ENCODE measurements at regions not wholly inside any gene's neighbourhood (a gene's known extent, or its start where the extent isn't known, plus 50 kb on each side); places are given as distances from the start of the nearest gene placed in this dataset.

- in situ Hi-C loops (cut with MboI; ENCODE audit: low pct_ligation_motif_present in 1 of 4, low pct_unique_long_range_greater_than_20kb in 1 of 4, low sequenced_read_pairs in 3 of 4) (no loop called here), intact Hi-C loops (cut with DNase I; ENCODE audit: low total_unique reads) (no loop called here)
- no peaks in the 10 kb centered on the region for H3K27me3 ChIP-seq
- no peak overlapping the region for H3K27ac ChIP-seq
- no peaks in the 10 kb centered on the region for H3K4me1 ChIP-seq
- no peak overlapping the region for H3K4me3 ChIP-seq
- no peaks in the 10 kb centered on the region for H3K36me3 ChIP-seq
- H3K9me3 ChIP-seq: no peaks in the 10 kb centered on the region
- no peak for TF ChIP-seq POLR2A (IDR thresholded peaks at IDR 0.05)
- no peak for TF ChIP-seq CTCF (IDR thresholded peaks at IDR 0.05)
- TF ChIP-seq EP300 (IDR thresholded peaks at IDR 0.05; ENCODE audit: low read depth): no peak
- TF ChIP-seq POLR2AphosphoS5 (IDR thresholded peaks at IDR 0.05): no peak
- no peak for DNase-seq
- 55 to 76% methylated on average over 2 of the region's 2 CpGs for WGBS, 2 donors (ENCODE audit: low coverage in 1 of 2)
These were observed 239.1 kb upstream of the NCAM1 start for GRCh38 chr11:112722148-112722547.

- in situ Hi-C loops (cut with MboI; ENCODE audit: low pct_ligation_motif_present in 1 of 4, low pct_unique_long_range_greater_than_20kb in 1 of 4, low sequenced_read_pairs in 3 of 4) (no loop called here), intact Hi-C loops (cut with DNase I; ENCODE audit: low total_unique reads) (no loop called here)
- WGBS, 2 donors (ENCODE audit: low coverage in 1 of 2): 65 to 83% methylated on average over 2 to 4 of the region's 4 CpGs
- no peak for DNase-seq
- H3K27me3 ChIP-seq: no peaks in the 10 kb centered on the region
- H3K4me3 ChIP-seq: no peak overlapping the region
- H3K9me3 ChIP-seq: no peaks in the 10 kb centered on the region
- no peaks in the 10 kb centered on the region for H3K4me1 ChIP-seq
- TF ChIP-seq EP300 (IDR thresholded peaks at IDR 0.05; ENCODE audit: low read depth) (no peak), CTCF (IDR thresholded peaks at IDR 0.05) (no peak), POLR2AphosphoS5 (IDR thresholded peaks at IDR 0.05) (no peak), POLR2A (IDR thresholded peaks at IDR 0.05) (no peak)
- H3K36me3 ChIP-seq: no peaks in the 10 kb centered on the region
- H3K27ac ChIP-seq: no peak overlapping the region
These were observed 238.3 kb upstream of the NCAM1 start for GRCh38 chr11:112722876-112723275.

- in situ Hi-C loops (cut with MboI; ENCODE audit: low pct_ligation_motif_present in 1 of 4, low pct_unique_long_range_greater_than_20kb in 1 of 4, low sequenced_read_pairs in 3 of 4): no loop called here
- H3K27me3 ChIP-seq: no peaks in the 10 kb centered on the region
- intact Hi-C loops (cut with DNase I; ENCODE audit: low total_unique reads): no loop called here
- no peaks in the 10 kb centered on the region for H3K4me1 ChIP-seq
- no peak for DNase-seq
- H3K36me3 ChIP-seq: no peaks in the 10 kb centered on the region
- 72 to 73% methylated on average over 10 to 13 of the region's 13 CpGs for WGBS, 2 donors (ENCODE audit: low coverage in 1 of 2)
- no peak overlapping the region for H3K27ac ChIP-seq
- no peak for TF ChIP-seq CTCF (IDR thresholded peaks at IDR 0.05)
- TF ChIP-seq POLR2A (IDR thresholded peaks at IDR 0.05): no peak
- TF ChIP-seq POLR2AphosphoS5 (IDR thresholded peaks at IDR 0.05): no peak
- no peak for TF ChIP-seq EP300 (IDR thresholded peaks at IDR 0.05; ENCODE audit: low read depth)
- H3K4me3 ChIP-seq: no peak overlapping the region
- no peaks in the 10 kb centered on the region for H3K9me3 ChIP-seq
These were observed 237.3 kb upstream of the NCAM1 start for GRCh38 chr11:112723676-112724495.

GRCh38 chr11:112724496-112724790 lies 236.8 kb upstream of the NCAM1 start:
- no peak for DNase-seq
- WGBS, 2 donors (ENCODE audit: low coverage in 1 of 2): 64% methylated on average over 4 of the region's 4 CpGs; no CpG with 5 or more reads in 1 of the 2 donors
- Histone ChIP-seq H3K4me1 (no peaks in the 10 kb centered on the region), H3K27ac (no peak overlapping the region), H3K27me3 (no peaks in the 10 kb centered on the region), H3K4me3 (no peak overlapping the region), H3K36me3 (no peaks in the 10 kb centered on the region), H3K9me3 (no peaks in the 10 kb centered on the region)
- intact Hi-C loops (cut with DNase I; ENCODE audit: low total_unique reads) (no loop called here), in situ Hi-C loops (cut with MboI; ENCODE audit: low pct_ligation_motif_present in 1 of 4, low pct_unique_long_range_greater_than_20kb in 1 of 4, low sequenced_read_pairs in 3 of 4) (no loop called here)
- TF ChIP-seq POLR2AphosphoS5 (IDR thresholded peaks at IDR 0.05) (no peak), POLR2A (IDR thresholded peaks at IDR 0.05) (no peak), CTCF (IDR thresholded peaks at IDR 0.05) (no peak), EP300 (IDR thresholded peaks at IDR 0.05; ENCODE audit: low read depth) (no peak)

Measured in transverse colon (tissue), 4 donors.